HG02852 (cell line): ENCODE measurements at regions not wholly inside any gene's neighbourhood (a gene's known extent, or its start where the extent isn't known, plus 50 kb on each side); places are given as distances from the start of the nearest gene placed in this dataset.

Source experiments
- ATAC-seq: cut with Tn5 transposase; IDR thresholded peaks from one replicate; pipeline ENCODE4 v1.9.1; 2021; ENCODE audit warnings: mild to moderate bottlenecking, moderate library complexity; ENCODE audit not compliant: unreplicated experiment

GRCh38 chr7:127446842-127447241 lies 54.3 kb upstream of the ZNF800 start:
- no peak for ATAC-seq
